OCI-LY7 (cell line): ENCODE measurements at regions not wholly inside any gene's neighbourhood (a gene's known extent, or its start where the extent isn't known, plus 50 kb on each side); places are given as distances from the start of the nearest gene placed in this dataset.

Source experiments
- CTCF ChIP-seq: fragments of 200-600 bp; sonication (generic); conservative IDR thresholded peaks from 2 replicates; pipeline ENCODE4 v1.5.1; 2014; ENCODE audit warnings: mild to moderate bottlenecking, antibody characterized with exemption, low read length, moderate library complexity, mixed read lengths
- EZH2phosphoT487 ChIP-seq: fragments of 200-600 bp; sonication (generic); IDR thresholded peaks from 2 replicates; pipeline ENCODE4 v1.6.1; 2018; ENCODE audit warnings: low read depth, borderline replicate concordance, mild to moderate bottlenecking, mixed run types, antibody characterized with exemption, low read length, moderate library complexity, mixed read lengths

GRCh38 chr3:22475665-22476240, 724.7 kb upstream of the ZNF385D start:
- no peak for TF ChIP-seq CTCF
- no peak for TF ChIP-seq EZH2phosphoT487
